ENCODE measurements at regions not wholly inside any gene's neighbourhood (a gene's known extent, or its start where the extent isn't known, plus 50 kb on each side); places are given as distances from the start of the nearest gene placed in this dataset.

- Histone ChIP-seq H3K4me3 (no peak overlapping the region), H3K9me2 (replicated peaks; ENCODE audit: insufficient read depth) (no peaks in the 10 kb centered on the region), H3K79me2 (no peaks in the 10 kb centered on the region), H4K20me1 (ENCODE audit: insufficient read depth, poor library complexity, severe bottlenecking) (no peaks in the 10 kb centered on the region), H3K4me1 (ENCODE audit: insufficient read depth) (no peaks in the 10 kb centered on the region), H2AFZ (no peak overlapping the region), H3K9me3 (ENCODE audit: low read depth) (no peaks in the 10 kb centered on the region), H3K36me3 (replicated peaks; ENCODE audit: insufficient read depth, low read depth) (no peaks in the 10 kb centered on the region), H3K27me3 (no peaks in the 10 kb centered on the region), H3K4me2 (no peak overlapping the region), H3K27ac (no peak overlapping the region)
- DNase-seq (ENCODE audit: low spot score) = no peak
- 69% methylated on average over 6 of the region's 6 CpGs for WGBS (ENCODE audit: low lambda C conversion rate, missing lambda C conversion rate)
- TF ChIP-seq CTCF (IDR thresholded peaks at IDR 0.05; ENCODE audit: poor library complexity) = no peak
- TF ChIP-seq EZH2 (IDR thresholded peaks at IDR 0.05; ENCODE audit: borderline replicate concordance) = no peak
- no peak for TF ChIP-seq EZH2phosphoT487 (IDR thresholded peaks at IDR 0.05; ENCODE audit: low read depth, severe bottlenecking, unreplicated experiment)
These were observed 129.9 kb downstream of the DTHD1 start for GRCh38 chr4:36411338-36411737.

- H3K36me3 ChIP-seq (replicated peaks; ENCODE audit: insufficient read depth, low read depth) = no peaks in the 10 kb centered on the region
- H3K4me1 ChIP-seq (ENCODE audit: insufficient read depth) = no peaks in the 10 kb centered on the region
- peak; percentile 17 for DNase-seq (ENCODE audit: low spot score)
- H4K20me1 ChIP-seq (ENCODE audit: insufficient read depth, poor library complexity, severe bottlenecking) = no peaks in the 10 kb centered on the region
- 41% methylated on average over 3 of the region's 3 CpGs for WGBS (ENCODE audit: low lambda C conversion rate, missing lambda C conversion rate)
- no peak overlapping the region for H3K27ac ChIP-seq
- H3K79me2 ChIP-seq = no peaks in the 10 kb centered on the region
- H3K9me3 ChIP-seq (ENCODE audit: low read depth) = no peaks in the 10 kb centered on the region
- H2AFZ ChIP-seq = no peak overlapping the region
- TF ChIP-seq CTCF (IDR thresholded peaks at IDR 0.05; ENCODE audit: poor library complexity) (peak; percentile 61), EZH2phosphoT487 (IDR thresholded peaks at IDR 0.05; ENCODE audit: low read depth, severe bottlenecking, unreplicated experiment) (no peak)
- H3K27me3 ChIP-seq = no peaks in the 10 kb centered on the region
- no peak overlapping the region for H3K4me2 ChIP-seq
- H3K4me3 ChIP-seq = no peak overlapping the region
- no peaks in the 10 kb centered on the region for H3K9me2 ChIP-seq (replicated peaks; ENCODE audit: insufficient read depth)
These were observed 132.8 kb downstream of the DTHD1 start for GRCh38 chr4:36414248-36414647.

- no peaks in the 10 kb centered on the region for H3K27me3 ChIP-seq
These were observed 135.7 kb downstream of the DTHD1 start for GRCh38 chr4:36417146-36417545.

More at GRCh38 chr4:36417146-36417545, 135.7 kb downstream of the DTHD1 start:
- no peak overlapping the region for H2AFZ ChIP-seq
- no peaks in the 10 kb centered on the region for H3K36me3 ChIP-seq (replicated peaks; ENCODE audit: insufficient read depth, low read depth)
- no peaks in the 10 kb centered on the region for H3K4me1 ChIP-seq (ENCODE audit: insufficient read depth)
- 93% methylated on average over 12 of the region's 12 CpGs for WGBS (ENCODE audit: low lambda C conversion rate, missing lambda C conversion rate)
- no peaks in the 10 kb centered on the region for H3K79me2 ChIP-seq
- no peaks in the 10 kb centered on the region for H3K9me2 ChIP-seq (replicated peaks; ENCODE audit: insufficient read depth)
- H3K9me3 ChIP-seq (ENCODE audit: low read depth) = no peaks in the 10 kb centered on the region
- DNase-seq (ENCODE audit: low spot score) = no peak
- H4K20me1 ChIP-seq (ENCODE audit: insufficient read depth, poor library complexity, severe bottlenecking) = no peaks in the 10 kb centered on the region
- H3K27ac ChIP-seq = no peak overlapping the region
- no peak for TF ChIP-seq EZH2 (IDR thresholded peaks at IDR 0.05; ENCODE audit: borderline replicate concordance)
- no peak for TF ChIP-seq EZH2phosphoT487 (IDR thresholded peaks at IDR 0.05; ENCODE audit: low read depth, severe bottlenecking, unreplicated experiment)
- TF ChIP-seq CTCF (IDR thresholded peaks at IDR 0.05; ENCODE audit: poor library complexity) = no peak
- no peak overlapping the region for H3K4me3 ChIP-seq
- H3K4me2 ChIP-seq = no peak overlapping the region

Data from hepatocyte (in vitro differentiated cells).